B cell (primary cell): ENCODE measurements at regions not wholly inside any gene's neighbourhood (a gene's known extent, or its start where the extent isn't known, plus 50 kb on each side); places are given as distances from the start of the nearest gene placed in this dataset.

Source experiments
- ATAC-seq: fragments of 200-7000 bp; cut with Tn5 transposase; one replicate; pipeline ENCODE4 v1.10.0; 2021; ENCODE audit warnings: low read depth, mild to moderate bottlenecking, moderate number of reproducible peaks, moderate library complexity
- CTCF ChIA-PET: fragments of 350-600 bp; sonication (Branson Sonifier 250); formaldehyde crosslinking; loops from one replicate; lab custom pipeline; 2021; ENCODE audit warnings: antibody characterized with exemption, inconsistent platforms; lab: Charles Lee
- POLR2A ChIA-PET: fragments of 350-600 bp; sonication (Branson Sonifier 250); formaldehyde crosslinking; loops from one replicate; lab custom pipeline; 2021; ENCODE audit warnings: antibody characterized with exemption; lab: Charles Lee
- DNase-seq: peaks from one replicate; pipeline ENCODE4 v3.0.0; 2013
- H2AFZ ChIP-seq: 2 replicates; pipeline ENCODE4 v1.6.1; 2012; ENCODE audit warnings: mild to moderate bottlenecking, low read depth, low read length; ENCODE audit not compliant: insufficient read depth, poor library complexity, severe bottlenecking
- H3K27ac ChIP-seq, 2 donors: 1 replicate in 1 of 2; 2 replicates in 1 of 2; pipeline ENCODE4 v1.5.1; 2012 to 2013; ENCODE audit warnings: low read length in 2 of 2, mild to moderate bottlenecking in 2 of 2, moderate library complexity in 1 of 2
- H3K27me3 ChIP-seq, 4 experiments: fragments of 200-600 bp in 1 of 4; sonication (generic) in 1 of 4; replicated peaks in 1 of 4; 1 replicate in 2 of 4; 2 replicates in 2 of 4; pipeline versions ENCODE4 v1.6.1 to v1.7.0; 2013 to 2016; ENCODE audit warnings: low read length in 3 of 4, mild to moderate bottlenecking in 2 of 4, mixed read lengths in 1 of 4, moderate library complexity in 1 of 4; ENCODE audit not compliant: insufficient read depth in 4 of 4, control insufficient read depth in 3 of 4; ENCODE audit errors: control extremely low read depth in 1 of 4
- H3K36me3 ChIP-seq, 2 experiments: replicated peaks in 1 of 2; 1 replicate in 1 of 2; 2 replicates in 1 of 2; pipeline versions ENCODE4 v1.6.1 to v1.7.1; 2013; ENCODE audit warnings: low read length in 1 of 2; ENCODE audit not compliant: insufficient read depth in 2 of 2, control insufficient read depth in 1 of 2; ENCODE audit errors: control extremely low read depth in 1 of 2, extremely low read depth in 1 of 2
- H3K4me1 ChIP-seq, 2 donors: fragments of 200-600 bp in 1 of 2; sonication (generic) in 1 of 2; 1 replicate in 1 of 2; 2 replicates in 1 of 2; pipeline versions ENCODE4 v1.5.1 to v1.6.1; 2013 to 2017; ENCODE audit warnings: low read length in 2 of 2; ENCODE audit not compliant: control insufficient read depth in 2 of 2, insufficient read depth in 2 of 2
- H3K4me2 ChIP-seq: replicated peaks from 2 replicates; pipeline ENCODE3; 2012; ENCODE audit warnings: mild to moderate bottlenecking, low read depth, low read length; ENCODE audit not compliant: poor library complexity, severe bottlenecking
- H3K4me3 ChIP-seq, 5 experiments: fragments of 200-600 bp in 1 of 5; sonication (generic) in 1 of 5; 1 replicate in 3 of 5; 2 replicates in 2 of 5; pipeline versions ENCODE4 v1.5.1 to v1.7.0; 2011 to 2016; ENCODE audit warnings: low read length in 4 of 5, mild to moderate bottlenecking in 4 of 5, low read depth in 2 of 5, control low read depth in 1 of 5, moderate library complexity in 1 of 5; ENCODE audit not compliant: insufficient read depth in 1 of 5; ENCODE audit errors: control extremely low read depth in 1 of 5, extremely low read depth in 1 of 5
- H3K79me2 ChIP-seq: fragments of 200-600 bp; sonication (generic); one replicate; pipeline ENCODE4 v1.6.0; 2016; ENCODE audit warnings: low read length; ENCODE audit not compliant: control insufficient read depth, insufficient read depth
- H3K9ac ChIP-seq: fragments of 200-600 bp; sonication (generic); 2 replicates; pipeline ENCODE4 v1.6.1; 2017; ENCODE audit warnings: mild to moderate bottlenecking, low read length, moderate library complexity
- H3K9me3 ChIP-seq, 3 donors: one replicate each; pipeline versions ENCODE4 v1.6.1 to v1.7.1; 2013; ENCODE audit warnings: low read length in 2 of 3; ENCODE audit not compliant: control insufficient read depth in 2 of 3, insufficient read depth in 1 of 3; ENCODE audit errors: control extremely low read depth in 1 of 3
- H4K20me1 ChIP-seq: 2 replicates; pipeline ENCODE4 v1.6.0; 2012; ENCODE audit warnings: mild to moderate bottlenecking, low read length; ENCODE audit not compliant: insufficient read depth, control insufficient read depth, poor library complexity, severe bottlenecking
- H3K27ac Mint-ChIP-seq: one replicate; pipeline ENCODE4 v1.8.0; 2021; ENCODE audit warnings: mixed read lengths
- H3K27me3 Mint-ChIP-seq: one replicate; pipeline ENCODE4 v1.8.0; 2021; ENCODE audit warnings: mixed read lengths
- H3K4me1 Mint-ChIP-seq: one replicate; pipeline ENCODE4 v1.8.0; 2021; ENCODE audit warnings: mixed read lengths
- H3K4me3 Mint-ChIP-seq: one replicate; pipeline ENCODE4 v1.8.0; 2021; ENCODE audit warnings: mixed read lengths
- H3K9me3 Mint-ChIP-seq: one replicate; pipeline ENCODE4 v1.8.0; 2022; ENCODE audit warnings: mixed read lengths; ENCODE audit not compliant: insufficient read depth
- EZH2 ChIP-seq: IDR thresholded peaks from 2 replicates; pipeline ENCODE4 v1.6.1; 2012; ENCODE audit warnings: borderline replicate concordance, low read depth, mild to moderate bottlenecking, moderate library complexity, low read length; ENCODE audit not compliant: insufficient read depth, poor library complexity, severe bottlenecking
- WGBS: methylation state at CpG from one replicate; pipeline ENCODE4 v1.1.5; 2013; ENCODE audit warnings: missing lambda C conversion rate; ENCODE audit not compliant: insufficient coverage; 5-methylcytosine and 5-hydroxymethylcytosine counted together
- intact Hi-C: fragments of 100-400 bp; cut with micrococcal nuclease; formaldehyde crosslinking; loops from one replicate; pipeline ENCODE4 v1.10.0; 2022
- TF ChIP-seq, protein P1 (sequence below): fragments of 200-600 bp; IDR thresholded peaks from one replicate; pipeline ENCODE4 v1.8.0; 2022; ENCODE audit warnings: antibody characterized with exemption, mild to moderate bottlenecking

DNA sequence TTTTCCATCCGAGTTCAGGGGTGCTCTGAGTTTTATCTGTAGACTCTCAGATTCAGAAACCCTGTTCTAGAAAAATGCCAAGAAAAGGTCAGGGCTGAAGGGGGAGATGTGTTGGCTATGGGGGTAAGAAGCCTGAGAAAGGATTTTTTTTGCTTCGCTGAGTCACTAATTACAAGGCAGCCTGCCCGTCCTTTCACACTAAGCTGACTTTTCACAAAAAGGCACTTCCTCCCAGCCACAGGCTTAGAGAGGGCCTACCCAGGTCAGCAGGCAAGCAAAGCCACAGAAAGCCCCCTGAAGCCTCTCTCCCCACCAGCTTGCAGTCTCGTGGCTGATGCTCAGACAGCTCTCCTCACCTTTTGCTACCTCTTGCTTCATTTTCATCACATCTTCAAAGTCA, 192.6 kb upstream of the PRICKLE2 start:
- CTCF ChIA-PET = no interaction called here
- no peaks in the 10 kb centered on the region for H3K4me1 Mint-ChIP-seq
- POLR2A ChIA-PET = no interaction called here

DNA sequence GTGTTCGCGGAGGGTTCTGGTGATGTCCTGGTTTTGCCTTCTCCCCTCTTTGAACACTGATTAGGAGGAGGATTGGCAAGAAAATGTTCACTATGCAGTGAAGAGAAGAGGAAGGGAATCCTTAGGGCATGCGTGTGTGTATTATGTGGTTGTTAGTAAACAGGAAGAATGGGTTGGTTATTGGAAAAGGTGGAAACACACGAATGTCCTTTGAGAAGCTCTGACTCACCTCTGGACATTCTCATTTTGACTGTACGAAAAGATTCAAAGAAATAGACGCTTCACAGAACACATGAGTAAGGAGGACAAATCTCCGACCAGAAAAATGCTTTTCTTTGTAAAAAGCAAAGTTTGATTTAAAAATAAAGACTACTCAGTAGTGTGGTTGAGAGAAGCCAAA, 188.8 kb upstream of the PRICKLE2 start:
- peaks cover 13% of the 10 kb centered on the region for H3K27me3 Mint-ChIP-seq
- Histone ChIP-seq H4K20me1 (no peaks in the 10 kb centered on the region), H3K27me3 (peaks cover 0 to 2% (median 0%) of the 10 kb centered on the region in 4 experiments), H3K36me3 (no peaks in the 10 kb centered on the region), H3K4me3 (no peak overlapping the region), H3K79me2 (no peaks in the 10 kb centered on the region), H3K9me3 (no peaks in the 10 kb centered on the region), H3K4me2 (no peak overlapping the region), H3K9ac (no peak overlapping the region), H3K27ac (no peak overlapping the region), H2AFZ (no peak overlapping the region), H3K4me1 (no peaks in the 10 kb centered on the region)
- TF ChIP-seq, protein P1, sequence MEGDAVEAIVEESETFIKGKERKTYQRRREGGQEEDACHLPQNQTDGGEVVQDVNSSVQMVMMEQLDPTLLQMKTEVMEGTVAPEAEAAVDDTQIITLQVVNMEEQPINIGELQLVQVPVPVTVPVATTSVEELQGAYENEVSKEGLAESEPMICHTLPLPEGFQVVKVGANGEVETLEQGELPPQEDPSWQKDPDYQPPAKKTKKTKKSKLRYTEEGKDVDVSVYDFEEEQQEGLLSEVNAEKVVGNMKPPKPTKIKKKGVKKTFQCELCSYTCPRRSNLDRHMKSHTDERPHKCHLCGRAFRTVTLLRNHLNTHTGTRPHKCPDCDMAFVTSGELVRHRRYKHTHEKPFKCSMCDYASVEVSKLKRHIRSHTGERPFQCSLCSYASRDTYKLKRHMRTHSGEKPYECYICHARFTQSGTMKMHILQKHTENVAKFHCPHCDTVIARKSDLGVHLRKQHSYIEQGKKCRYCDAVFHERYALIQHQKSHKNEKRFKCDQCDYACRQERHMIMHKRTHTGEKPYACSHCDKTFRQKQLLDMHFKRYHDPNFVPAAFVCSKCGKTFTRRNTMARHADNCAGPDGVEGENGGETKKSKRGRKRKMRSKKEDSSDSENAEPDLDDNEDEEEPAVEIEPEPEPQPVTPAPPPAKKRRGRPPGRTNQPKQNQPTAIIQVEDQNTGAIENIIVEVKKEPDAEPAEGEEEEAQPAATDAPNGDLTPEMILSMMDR = no peak
- ATAC-seq (no peak), DNase-seq (no peak)
- H3K9me3 Mint-ChIP-seq = no peaks in the 10 kb centered on the region
- intact Hi-C loops = no loop called here
- no peak overlapping the region for H3K27ac Mint-ChIP-seq
- WGBS = 98% methylated on average over 4 of the region's 7 CpGs
- H3K4me3 Mint-ChIP-seq = no peak overlapping the region
- no peaks in the 10 kb centered on the region for H3K4me1 Mint-ChIP-seq
- ChIA-PET CTCF (no interaction called here), POLR2A (no interaction called here)

More for the DNA sequence above, 192.6 kb upstream of the PRICKLE2 start:
- intact Hi-C loops = no loop called here
- Mint-ChIP-seq H3K9me3 (no peaks in the 10 kb centered on the region), H3K27me3 (peaks cover 10% of the 10 kb centered on the region), H3K27ac (no peak overlapping the region), H3K4me3 (no peak overlapping the region)
- Histone ChIP-seq H3K4me3 (no peak overlapping the region), H2AFZ (no peak overlapping the region), H3K9ac (no peak overlapping the region), H3K27ac (no peak overlapping the region), H3K36me3 (no peaks in the 10 kb centered on the region), H3K27me3 (peaks cover 0 to 2% (median 0%) of the 10 kb centered on the region in 4 experiments), H3K79me2 (no peaks in the 10 kb centered on the region), H3K9me3 (no peaks in the 10 kb centered on the region), H4K20me1 (no peaks in the 10 kb centered on the region), H3K4me2 (no peak overlapping the region), H3K4me1 (no peaks in the 10 kb centered on the region)
- 39% methylated on average over 3 of the region's 4 CpGs for WGBS
- no peak for DNase-seq
- TF ChIP-seq, protein P1 = no peak
- TF ChIP-seq EZH2 = no peak
- ATAC-seq = no peak
